ENCODE measurements at regions not wholly inside any gene's neighbourhood (a gene's known extent, or its start where the extent isn't known, plus 50 kb on each side); places are given as distances from the start of the nearest gene placed in this dataset.

DNA sequence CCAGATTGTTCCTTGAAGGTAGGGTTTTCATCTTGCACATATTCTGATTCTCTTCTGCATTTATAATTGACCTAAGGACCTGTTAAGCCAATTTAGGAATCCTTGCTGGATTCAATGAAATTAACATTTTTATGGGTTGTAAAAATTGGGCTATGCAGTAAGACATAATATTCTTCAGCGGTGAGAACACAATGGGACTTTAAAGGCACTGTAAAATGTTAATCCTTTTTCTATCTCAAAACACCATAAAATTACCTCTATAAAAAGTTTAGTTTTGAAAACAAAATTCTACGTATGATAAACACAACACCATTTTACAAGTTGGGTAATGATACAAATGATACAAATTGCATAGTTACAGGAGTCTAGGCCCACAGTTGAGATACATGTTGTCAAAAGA, 169.2 kb upstream of the DTNA start:
- Histone ChIP-seq H3K36me3 (ENCODE audit: control insufficient read depth, insufficient read depth, low read length) (no peaks in the 10 kb centered on the region), H3K9ac (ENCODE audit: low read depth, low read length) (no peak overlapping the region), H3K4me1 (ENCODE audit: control insufficient read depth, insufficient read depth, low read length) (peaks cover 10% of the 10 kb centered on the region), H3K9me3 (ENCODE audit: control insufficient read depth, insufficient read depth, low read length) (no peaks in the 10 kb centered on the region), H3K4me3 (ENCODE audit: low read depth, low read length) (no peak overlapping the region), H3K27me3 (ENCODE audit: control insufficient read depth, insufficient read depth, low read length) (no peaks in the 10 kb centered on the region)

- H3K36me3 ChIP-seq (ENCODE audit: control insufficient read depth, insufficient read depth, low read length) = no peaks in the 10 kb centered on the region
- peaks cover 21% of the 10 kb centered on the region for H3K4me1 ChIP-seq (ENCODE audit: control insufficient read depth, insufficient read depth, low read length)
- H3K4me3 ChIP-seq (ENCODE audit: low read depth, low read length) = no peak overlapping the region
- H3K9me3 ChIP-seq (ENCODE audit: control insufficient read depth, insufficient read depth, low read length) = no peaks in the 10 kb centered on the region
- H3K9ac ChIP-seq (ENCODE audit: low read depth, low read length) = no peak overlapping the region
- no peaks in the 10 kb centered on the region for H3K27me3 ChIP-seq (ENCODE audit: control insufficient read depth, insufficient read depth, low read length)
These were observed 167.5 kb upstream of the DTNA start for GRCh38 chr18:34542625-34543024.

- H3K4me3 ChIP-seq (ENCODE audit: low read depth, low read length) = no peak overlapping the region
- H3K27me3 ChIP-seq (ENCODE audit: control insufficient read depth, insufficient read depth, low read length) = no peaks in the 10 kb centered on the region
- peaks cover 21% of the 10 kb centered on the region for H3K4me1 ChIP-seq (ENCODE audit: control insufficient read depth, insufficient read depth, low read length)
- H3K36me3 ChIP-seq (ENCODE audit: control insufficient read depth, insufficient read depth, low read length) = no peaks in the 10 kb centered on the region
- no peak overlapping the region for H3K9ac ChIP-seq (ENCODE audit: low read depth, low read length)
- no peaks in the 10 kb centered on the region for H3K9me3 ChIP-seq (ENCODE audit: control insufficient read depth, insufficient read depth, low read length)
These were observed 166.7 kb upstream of the DTNA start for GRCh38 chr18:34543356-34543755.

- Histone ChIP-seq H3K36me3 (ENCODE audit: control insufficient read depth, insufficient read depth, low read length) (no peaks in the 10 kb centered on the region), H3K9me3 (ENCODE audit: control insufficient read depth, insufficient read depth, low read length) (no peaks in the 10 kb centered on the region), H3K4me3 (ENCODE audit: low read depth, low read length) (no peak overlapping the region), H3K27me3 (ENCODE audit: control insufficient read depth, insufficient read depth, low read length) (no peaks in the 10 kb centered on the region), H3K9ac (ENCODE audit: low read depth, low read length) (no peak overlapping the region), H3K4me1 (ENCODE audit: control insufficient read depth, insufficient read depth, low read length) (peaks cover 23% of the 10 kb centered on the region)
These were observed 166.2 kb upstream of the DTNA start for GRCh38 chr18:34543945-34544344.

DNA sequence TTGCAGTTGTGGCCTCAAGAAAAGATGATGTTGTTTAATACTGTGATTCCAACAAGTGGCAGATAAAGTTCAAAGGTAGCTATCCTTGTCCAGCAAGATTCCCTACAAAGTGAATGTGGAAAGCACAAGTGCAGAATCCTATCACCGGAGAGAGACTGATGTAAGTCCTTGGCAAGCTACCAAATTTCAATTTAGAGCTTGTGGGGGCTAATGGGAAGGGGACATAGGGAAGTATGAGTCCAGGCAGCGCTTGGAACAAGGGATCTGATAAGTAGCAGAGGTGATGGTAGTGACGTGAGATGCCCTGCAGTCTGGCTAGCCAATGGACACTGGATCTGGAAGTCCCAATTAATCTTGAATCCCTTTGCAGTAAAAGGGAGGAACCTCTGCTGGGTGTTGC, 165.2 kb upstream of the DTNA start:
- Histone ChIP-seq H3K4me3 (ENCODE audit: low read depth, low read length) (no peak overlapping the region), H3K9ac (ENCODE audit: low read depth, low read length) (no peak overlapping the region), H3K9me3 (ENCODE audit: control insufficient read depth, insufficient read depth, low read length) (no peaks in the 10 kb centered on the region), H3K4me1 (ENCODE audit: control insufficient read depth, insufficient read depth, low read length) (peaks cover 31% of the 10 kb centered on the region), H3K36me3 (ENCODE audit: control insufficient read depth, insufficient read depth, low read length) (no peaks in the 10 kb centered on the region), H3K27me3 (ENCODE audit: control insufficient read depth, insufficient read depth, low read length) (no peaks in the 10 kb centered on the region)

- Histone ChIP-seq H3K4me1 (ENCODE audit: control insufficient read depth, insufficient read depth, low read length) (peaks cover 34% of the 10 kb centered on the region), H3K4me3 (ENCODE audit: low read depth, low read length) (no peak overlapping the region)
These were observed 161.8 kb upstream of the DTNA start for GRCh38 chr18:34548120-34548972.

DNA sequence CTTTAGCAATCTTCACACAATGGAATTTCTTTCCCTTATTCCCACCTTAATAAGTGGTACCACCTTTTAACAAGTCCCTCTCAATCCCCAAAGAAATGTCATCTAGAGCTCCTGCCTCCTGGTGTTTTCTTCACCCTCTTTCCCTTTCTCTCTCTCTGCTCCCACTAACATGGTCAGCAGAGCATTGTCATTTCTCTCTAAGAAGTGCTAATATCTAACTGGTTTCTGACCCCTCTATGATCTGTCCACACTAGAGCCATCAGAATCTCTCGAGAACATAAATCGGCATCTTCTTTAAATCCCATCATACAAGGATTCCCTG, 161.2 kb upstream of the DTNA start:
- Histone ChIP-seq H3K4me3 (ENCODE audit: low read depth, low read length) (no peak overlapping the region), H3K9ac (ENCODE audit: low read depth, low read length) (no peak overlapping the region), H3K9me3 (ENCODE audit: control insufficient read depth, insufficient read depth, low read length) (no peaks in the 10 kb centered on the region), H3K27me3 (ENCODE audit: control insufficient read depth, insufficient read depth, low read length) (no peaks in the 10 kb centered on the region), H3K4me1 (ENCODE audit: control insufficient read depth, insufficient read depth, low read length) (peaks cover 34% of the 10 kb centered on the region), H3K36me3 (ENCODE audit: control insufficient read depth, insufficient read depth, low read length) (no peaks in the 10 kb centered on the region)

More at GRCh38 chr18:34548120-34548972, 161.8 kb upstream of the DTNA start:
- no peak overlapping the region for H3K9ac ChIP-seq (ENCODE audit: low read depth, low read length)
- no peaks in the 10 kb centered on the region for H3K36me3 ChIP-seq (ENCODE audit: control insufficient read depth, insufficient read depth, low read length)
- no peaks in the 10 kb centered on the region for H3K27me3 ChIP-seq (ENCODE audit: control insufficient read depth, insufficient read depth, low read length)
- H3K9me3 ChIP-seq (ENCODE audit: control insufficient read depth, insufficient read depth, low read length) = no peaks in the 10 kb centered on the region

DNA sequence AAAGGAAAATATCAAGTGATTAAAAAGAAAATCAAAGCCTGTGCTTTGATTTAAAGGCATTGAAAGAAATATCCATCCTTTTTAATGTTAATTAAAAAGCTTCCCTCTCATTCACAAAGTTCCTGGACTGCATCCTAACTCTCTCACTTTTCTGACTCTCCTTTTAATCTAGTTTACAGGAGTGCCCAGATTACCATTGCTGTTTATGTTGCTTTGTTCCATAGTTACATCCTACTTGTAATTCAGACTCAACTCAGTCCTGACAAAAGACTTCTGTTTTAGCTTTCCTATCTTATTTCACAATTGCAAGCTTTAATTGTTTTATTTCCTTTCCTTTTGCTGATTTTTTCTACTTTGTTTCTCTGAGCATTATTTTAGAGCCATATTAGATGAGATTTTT, 160.7 kb upstream of the DTNA start:
- no peak overlapping the region for H3K9ac ChIP-seq (ENCODE audit: low read depth, low read length)

GRCh38 chr18:34550156-34550555, 159.9 kb upstream of the DTNA start:
- Histone ChIP-seq H3K27me3 (ENCODE audit: control insufficient read depth, insufficient read depth, low read length) (no peaks in the 10 kb centered on the region), H3K4me3 (ENCODE audit: low read depth, low read length) (no peak overlapping the region), H3K9ac (ENCODE audit: low read depth, low read length) (no peak overlapping the region), H3K9me3 (ENCODE audit: control insufficient read depth, insufficient read depth, low read length) (no peaks in the 10 kb centered on the region), H3K4me1 (ENCODE audit: control insufficient read depth, insufficient read depth, low read length) (peaks cover 30% of the 10 kb centered on the region), H3K36me3 (ENCODE audit: control insufficient read depth, insufficient read depth, low read length) (no peaks in the 10 kb centered on the region)

More for the DNA sequence above, 160.7 kb upstream of the DTNA start:
- Histone ChIP-seq H3K9me3 (ENCODE audit: control insufficient read depth, insufficient read depth, low read length) (no peaks in the 10 kb centered on the region), H3K36me3 (ENCODE audit: control insufficient read depth, insufficient read depth, low read length) (no peaks in the 10 kb centered on the region), H3K4me1 (ENCODE audit: control insufficient read depth, insufficient read depth, low read length) (peaks cover 34% of the 10 kb centered on the region), H3K27me3 (ENCODE audit: control insufficient read depth, insufficient read depth, low read length) (no peaks in the 10 kb centered on the region), H3K4me3 (ENCODE audit: low read depth, low read length) (no peak overlapping the region)

DNA sequence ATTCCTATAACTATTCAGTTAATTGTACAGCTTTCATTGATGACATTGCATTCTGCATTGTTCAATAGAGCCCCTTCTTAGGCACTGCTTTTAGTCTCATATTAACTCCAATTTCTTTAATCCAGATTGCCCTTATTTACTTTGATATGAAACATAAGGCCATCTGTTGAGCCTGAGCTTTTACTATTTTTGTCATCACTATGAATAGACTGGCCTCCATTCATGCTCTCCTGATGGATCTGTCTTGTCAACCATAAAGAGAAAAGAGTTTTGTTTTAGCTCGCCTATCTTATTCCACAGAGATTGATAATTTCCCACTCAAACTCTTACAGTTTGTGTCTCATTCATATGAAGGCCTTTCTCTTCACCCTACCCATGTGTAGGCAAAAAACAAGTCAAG, 159.2 kb upstream of the DTNA start:
- Histone ChIP-seq H3K9me3 (ENCODE audit: control insufficient read depth, insufficient read depth, low read length) (no peaks in the 10 kb centered on the region), H3K4me1 (ENCODE audit: control insufficient read depth, insufficient read depth, low read length) (peaks cover 28% of the 10 kb centered on the region), H3K36me3 (ENCODE audit: control insufficient read depth, insufficient read depth, low read length) (no peaks in the 10 kb centered on the region), H3K4me3 (ENCODE audit: low read depth, low read length) (no peak overlapping the region), H3K27me3 (ENCODE audit: control insufficient read depth, insufficient read depth, low read length) (no peaks in the 10 kb centered on the region), H3K9ac (ENCODE audit: low read depth, low read length) (no peak overlapping the region)

DNA sequence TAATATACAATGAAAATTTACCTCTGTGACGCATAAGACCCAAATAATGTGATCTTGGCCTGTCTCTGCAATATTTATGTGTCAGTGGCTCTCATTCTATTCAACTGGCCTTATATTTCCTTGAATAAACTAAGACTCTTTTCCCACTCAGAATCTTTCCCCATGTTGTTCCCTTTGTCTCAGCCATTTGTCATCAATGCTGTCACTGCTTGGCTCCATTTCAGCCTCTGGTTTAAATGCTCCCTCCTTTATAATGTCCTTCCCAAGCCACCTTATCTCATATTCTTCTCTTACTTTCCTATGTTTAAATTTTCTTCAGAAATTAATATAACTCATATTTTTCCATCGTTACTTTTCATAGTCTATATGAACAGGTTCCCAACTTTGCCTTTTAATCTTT, 158.3 kb upstream of the DTNA start:
- Histone ChIP-seq H3K27me3 (ENCODE audit: control insufficient read depth, insufficient read depth, low read length) (no peaks in the 10 kb centered on the region), H3K9me3 (ENCODE audit: control insufficient read depth, insufficient read depth, low read length) (no peaks in the 10 kb centered on the region), H3K4me1 (ENCODE audit: control insufficient read depth, insufficient read depth, low read length) (peaks cover 22% of the 10 kb centered on the region), H3K9ac (ENCODE audit: low read depth, low read length) (no peak overlapping the region), H3K4me3 (ENCODE audit: low read depth, low read length) (no peak overlapping the region), H3K36me3 (ENCODE audit: control insufficient read depth, insufficient read depth, low read length) (no peaks in the 10 kb centered on the region)

DNA sequence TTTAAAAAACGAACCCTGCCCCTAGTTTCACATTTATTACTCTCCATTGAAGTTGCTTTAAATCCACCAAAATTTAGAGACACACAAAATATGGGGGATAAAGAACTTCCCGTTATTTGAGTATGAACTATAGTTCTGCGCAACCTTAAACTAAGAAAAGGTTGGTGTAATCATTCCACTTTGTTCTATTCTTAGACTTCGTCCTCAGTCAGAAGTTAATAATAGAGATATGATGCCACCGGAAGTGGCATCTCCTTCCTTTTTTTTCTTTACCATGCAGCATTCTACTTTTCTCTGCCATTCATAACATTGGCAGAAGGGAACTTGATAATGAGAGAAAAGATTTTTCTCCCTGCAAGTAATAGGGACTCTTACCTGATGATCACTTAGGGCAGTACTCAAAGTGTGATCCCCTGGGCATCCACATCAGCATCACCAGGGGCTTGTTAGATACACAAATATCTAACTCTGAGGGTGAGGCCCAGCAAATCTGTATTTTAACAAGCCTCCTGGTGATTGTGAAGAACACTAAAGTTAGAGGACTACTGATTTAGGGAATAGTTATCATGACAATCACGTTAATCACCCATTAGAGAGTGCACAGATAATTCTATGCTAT, 147.7 kb upstream of the DTNA start:
- Histone ChIP-seq H3K4me1 (ENCODE audit: control insufficient read depth, insufficient read depth, low read length) (no peaks in the 10 kb centered on the region), H3K9ac (ENCODE audit: low read depth, low read length) (no peak overlapping the region), H3K36me3 (ENCODE audit: control insufficient read depth, insufficient read depth, low read length) (no peaks in the 10 kb centered on the region), H3K4me3 (ENCODE audit: low read depth, low read length) (no peak overlapping the region), H3K27me3 (ENCODE audit: control insufficient read depth, insufficient read depth, low read length) (peaks cover 21% of the 10 kb centered on the region), H3K9me3 (ENCODE audit: control insufficient read depth, insufficient read depth, low read length) (no peaks in the 10 kb centered on the region)

Measured in iPS-15b (cell line).